ENCODE measurements at regions not wholly inside any gene's neighbourhood (a gene's known extent, or its start where the extent isn't known, plus 50 kb on each side); places are given as distances from the start of the nearest gene placed in this dataset.

- DNase-seq (ENCODE audit: low read depth), result no peak
- Histone ChIP-seq H3K4me3 (ENCODE audit: low read depth, low read length) (no peak overlapping the region), H3K36me3 (ENCODE audit: control insufficient read depth, insufficient read depth, low read length) (no peaks in the 10 kb centered on the region), H3K27me3 (ENCODE audit: control insufficient read depth, insufficient read depth, low read length) (no peaks in the 10 kb centered on the region)
- TF ChIP-seq CTCF (IDR thresholded peaks at IDR 0.05; ENCODE audit: insufficient read depth, low read depth, low read length), result no peak
- CTCF ChIA-PET, result interaction anchor here (1.6 kb wide), 1 partner anchor 8 kb away, joined by 9 read pairs; no protein-coding TSS in a partner anchor
- POLR2A ChIA-PET, result no interaction called here
These were observed 53.8 kb downstream of the ADM start for GRCh38 chr11:10358696-10359095.

GRCh38 chr11:10359171-10359570 is 54.3 kb downstream of the ADM start:
- CTCF ChIA-PET, result interaction anchor here (1.6 kb wide), 1 partner anchor 7 kb away, joined by 9 read pairs; no protein-coding TSS in a partner anchor
- Histone ChIP-seq H3K4me3 (ENCODE audit: low read depth, low read length) (no peak overlapping the region), H3K36me3 (ENCODE audit: control insufficient read depth, insufficient read depth, low read length) (no peaks in the 10 kb centered on the region), H3K27me3 (ENCODE audit: control insufficient read depth, insufficient read depth, low read length) (no peaks in the 10 kb centered on the region)
- POLR2A ChIA-PET, result no interaction called here
- DNase-seq (ENCODE audit: low read depth), result no peak
- no peak for TF ChIP-seq CTCF (IDR thresholded peaks at IDR 0.05; ENCODE audit: insufficient read depth, low read depth, low read length)

- Histone ChIP-seq H3K27me3 (ENCODE audit: control insufficient read depth, insufficient read depth, low read length) (no peaks in the 10 kb centered on the region), H3K36me3 (ENCODE audit: control insufficient read depth, insufficient read depth, low read length) (no peaks in the 10 kb centered on the region), H3K4me3 (ENCODE audit: low read depth, low read length) (no peak overlapping the region)
- ChIA-PET CTCF (no interaction called here), POLR2A (no interaction called here)
- no peak for TF ChIP-seq CTCF (IDR thresholded peaks at IDR 0.05; ENCODE audit: insufficient read depth, low read depth, low read length)
- DNase-seq (ENCODE audit: low read depth), result no peak
These were observed 56.0 kb downstream of the ADM start for GRCh38 chr11:10360835-10361234.

- no peaks in the 10 kb centered on the region for H3K36me3 ChIP-seq (ENCODE audit: control insufficient read depth, insufficient read depth, low read length)
- POLR2A ChIA-PET, result no interaction called here
- CTCF ChIA-PET, result interaction anchor here (0.7 to 4.9 kb wide), 5 partner anchors 11 to 57 kb away, joined by 3 to 48 read pairs (median 3); no protein-coding TSS in a partner anchor
- H3K4me3 ChIP-seq (ENCODE audit: low read depth, low read length), result no peak overlapping the region
- DNase-seq (ENCODE audit: low read depth), result no peak
- no peak for TF ChIP-seq CTCF (IDR thresholded peaks at IDR 0.05; ENCODE audit: insufficient read depth, low read depth, low read length)
- H3K27me3 ChIP-seq (ENCODE audit: control insufficient read depth, insufficient read depth, low read length), result no peaks in the 10 kb centered on the region
These were observed 60.2 kb downstream of the ADM start for GRCh38 chr11:10365045-10365444.

- ChIA-PET POLR2A (interaction anchor here (0.5 to 2.0 kb wide), 8 partner anchors 11 to 606 kb away, joined by 3 to 24 read pairs (median 4); partner anchors contain the start of gene ADM), CTCF (interaction anchor here (0.6 to 4.9 kb wide), 29 partner anchors 9 to 792 kb away, joined by 3 to 48 read pairs (median 5); partner anchors contain the start of gene ADM)
- Histone ChIP-seq H3K27me3 (ENCODE audit: control insufficient read depth, insufficient read depth, low read length) (no peaks in the 10 kb centered on the region), H3K36me3 (ENCODE audit: control insufficient read depth, insufficient read depth, low read length) (no peaks in the 10 kb centered on the region), H3K4me3 (ENCODE audit: low read depth, low read length) (no peak overlapping the region)
- peak; percentile 95 for TF ChIP-seq CTCF (IDR thresholded peaks at IDR 0.05; ENCODE audit: insufficient read depth, low read depth, low read length)
- peak; percentile 68 for DNase-seq (ENCODE audit: low read depth)
These were observed 61.9 kb downstream of the ADM start for GRCh38 chr11:10366568-10367331.
